ENCODE measurements at regions not wholly inside any gene's neighbourhood (a gene's known extent, or its start where the extent isn't known, plus 50 kb on each side); places are given as distances from the start of the nearest gene placed in this dataset.

- DNase-seq (ENCODE audit: low read depth in 3 of 3) = no peak
Measured at GRCh38 chr6:104087765-104088164, 772.0 kb downstream of the HACE1 start.

GRCh38 chr6:104068281-104068680 lies 791.4 kb downstream of the HACE1 start:
- no peak for DNase-seq (ENCODE audit: low read depth in 3 of 3)

GRCh38 chr6:104064876-104065275 lies 794.8 kb downstream of the HACE1 start:
- DNase-seq (ENCODE audit: low read depth in 3 of 3) = no peak

DNA sequence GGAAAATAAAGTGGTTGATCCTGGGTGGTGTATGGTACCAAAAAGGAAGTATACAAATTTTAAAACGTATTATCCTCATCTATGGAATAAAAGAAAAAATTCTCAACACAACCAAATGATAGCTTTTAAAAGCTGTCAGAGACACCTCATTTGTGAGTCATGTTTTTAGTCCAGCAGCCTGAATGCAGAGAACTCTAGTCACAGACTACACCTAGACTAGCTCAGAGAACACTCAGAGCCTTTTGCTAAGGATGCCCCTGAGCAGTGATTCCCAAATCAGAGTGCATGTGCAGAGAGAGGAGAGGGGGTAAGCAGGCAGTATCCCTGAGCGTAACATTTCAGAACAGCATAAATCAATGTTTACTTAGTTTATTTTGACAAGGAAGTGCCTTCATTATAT lies 809.3 kb downstream of the HACE1 start:
- no peak for DNase-seq (ENCODE audit: low read depth in 3 of 3)

DNA sequence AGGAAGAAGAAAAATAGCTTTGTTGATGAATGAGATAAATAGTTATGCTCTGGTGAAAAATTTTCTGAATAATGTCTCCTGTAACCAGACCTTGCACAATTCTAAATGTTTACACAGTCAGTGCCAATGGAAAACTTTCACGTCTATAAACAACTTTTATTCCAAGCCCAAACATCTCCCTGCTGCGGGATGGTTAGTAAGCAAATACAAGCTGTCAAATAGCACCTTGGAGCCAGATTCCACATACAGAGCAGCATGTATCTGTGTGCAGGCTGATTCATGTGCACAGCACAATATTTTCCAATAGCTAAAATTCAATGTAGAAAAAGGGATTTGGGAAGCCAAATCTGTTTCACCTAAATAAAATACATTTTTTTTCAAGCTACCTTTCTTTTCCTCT lies 813.3 kb downstream of the HACE1 start:
- no peak for DNase-seq (ENCODE audit: low read depth in 3 of 3)

DNA sequence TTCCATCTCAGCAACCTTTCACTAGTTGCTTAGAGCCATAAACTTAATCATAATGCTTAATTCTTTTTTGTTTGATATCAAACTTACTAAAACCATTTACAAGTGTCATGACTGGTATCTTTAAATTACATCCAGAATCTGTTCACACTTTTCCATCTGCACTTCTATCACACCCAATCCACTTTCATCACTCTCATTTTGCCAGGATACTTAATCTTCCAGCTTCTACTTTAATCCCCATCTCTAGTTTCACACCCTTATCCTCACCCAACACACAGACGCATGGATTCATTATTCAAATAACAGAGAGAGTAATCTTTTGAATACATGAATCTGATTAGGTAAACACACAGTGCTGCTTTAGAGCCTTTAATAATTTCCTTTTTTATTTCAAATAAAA lies 828.4 kb downstream of the HACE1 start:
- no peak for DNase-seq (ENCODE audit: low read depth in 3 of 3)

GRCh38 chr6:104022126-104022525 lies 837.6 kb downstream of the HACE1 start:
- DNase-seq (ENCODE audit: low read depth in 3 of 3) = no peak

DNA sequence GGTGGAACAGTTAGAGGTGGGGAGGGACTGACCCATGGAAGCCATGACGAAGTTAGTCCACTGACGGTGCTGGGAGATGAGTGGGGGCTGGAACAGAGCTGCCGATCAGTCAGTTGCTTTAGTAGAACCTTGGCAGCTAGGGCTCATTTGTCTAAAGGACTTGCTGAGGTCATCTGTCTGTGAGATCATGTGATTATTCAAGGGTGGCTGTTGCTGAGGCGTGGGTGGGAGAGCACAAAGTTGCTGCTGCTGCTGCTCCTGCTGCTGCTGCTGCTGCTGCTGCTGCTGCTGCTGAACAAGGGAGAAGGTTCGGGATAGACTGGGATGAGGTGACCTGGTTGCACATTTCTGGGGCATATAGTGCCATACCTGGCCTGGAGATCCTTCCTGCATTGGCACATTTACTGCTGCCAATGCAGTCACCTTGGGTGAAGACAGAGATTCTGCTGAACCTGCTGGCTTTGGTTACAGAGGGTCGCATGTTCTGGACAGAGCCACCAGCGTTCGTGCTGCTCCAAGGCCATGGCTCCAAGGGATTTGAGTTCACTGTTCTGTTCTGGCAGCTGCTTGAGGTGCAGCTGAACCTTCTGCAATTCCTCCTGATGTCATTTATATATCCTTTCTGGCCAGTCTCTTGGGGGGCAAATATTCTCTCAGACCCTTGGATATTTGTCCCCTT lies 840.5 kb downstream of the HACE1 start:
- no peak for DNase-seq (ENCODE audit: low read depth in 3 of 3)

GRCh38 chr6:104017410-104018381 lies 842.0 kb downstream of the HACE1 start:
- no peak for DNase-seq (ENCODE audit: low read depth in 3 of 3)

- no peak for DNase-seq (ENCODE audit: low read depth in 3 of 3)
Measured at GRCh38 chr6:104014163-104014959, 845.4 kb downstream of the HACE1 start.

DNA sequence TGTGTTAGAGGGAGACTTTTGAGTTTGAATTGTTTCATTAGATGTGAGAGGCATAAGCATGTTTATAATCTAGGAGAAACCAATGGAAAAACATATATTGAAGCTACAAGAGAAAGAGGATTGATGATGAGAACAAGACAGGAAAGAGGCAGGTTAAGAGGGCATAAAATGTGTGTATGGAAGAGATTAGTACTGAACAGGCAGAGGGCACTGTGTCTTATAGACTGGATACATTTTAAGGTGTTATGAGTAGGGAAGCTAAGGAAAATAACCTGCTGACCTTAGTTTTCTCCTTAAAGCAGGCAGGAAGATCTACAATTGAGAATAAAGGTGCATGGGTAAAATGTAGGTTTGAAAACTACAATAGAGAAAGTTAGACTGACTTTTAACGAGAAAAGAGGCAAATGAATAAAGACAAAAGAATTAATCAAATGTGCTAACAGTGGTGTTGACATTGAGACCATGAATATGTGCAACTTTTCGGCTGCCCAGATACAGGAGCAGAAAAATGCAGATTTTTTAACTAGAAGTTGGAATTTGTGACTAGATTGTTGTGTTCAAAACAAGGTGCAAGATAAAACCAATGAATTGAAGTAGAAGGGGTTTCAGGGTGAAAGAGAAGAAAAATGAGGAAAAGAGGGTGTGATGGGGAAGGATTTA lies 846.3 kb downstream of the HACE1 start:
- DNase-seq (ENCODE audit: low read depth in 3 of 3) = no peak

GRCh38 chr6:104010897-104011296 lies 848.8 kb downstream of the HACE1 start:
- DNase-seq (ENCODE audit: low read depth in 3 of 3) = no peak

GRCh38 chr6:104003803-104004516 lies 855.8 kb downstream of the HACE1 start:
- no peak for DNase-seq (ENCODE audit: low read depth in 3 of 3)

DNA sequence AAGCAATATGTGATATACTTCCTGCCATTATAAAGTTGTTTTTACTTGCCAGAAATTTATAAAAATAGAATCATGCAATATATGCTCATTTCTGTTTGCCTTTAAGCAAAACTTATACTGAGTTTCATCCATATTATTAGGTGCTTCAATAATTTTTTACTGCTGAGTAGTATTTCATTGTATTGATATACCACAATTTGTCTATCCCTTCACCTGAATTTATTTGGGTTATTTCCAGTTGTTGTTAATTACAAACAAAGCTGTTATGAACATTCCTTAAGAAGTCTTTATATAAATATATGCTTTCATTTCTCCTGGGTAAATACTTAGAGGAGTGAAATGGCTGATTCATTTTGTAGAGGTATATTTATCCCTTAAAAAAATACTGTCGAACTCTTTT lies 864.1 kb downstream of the HACE1 start:
- DNase-seq (ENCODE audit: low read depth in 3 of 3) = no peak

- DNase-seq (ENCODE audit: low read depth in 3 of 3) = no peak
Measured at GRCh38 chr6:103983860-103984259, 875.9 kb downstream of the HACE1 start.

DNA sequence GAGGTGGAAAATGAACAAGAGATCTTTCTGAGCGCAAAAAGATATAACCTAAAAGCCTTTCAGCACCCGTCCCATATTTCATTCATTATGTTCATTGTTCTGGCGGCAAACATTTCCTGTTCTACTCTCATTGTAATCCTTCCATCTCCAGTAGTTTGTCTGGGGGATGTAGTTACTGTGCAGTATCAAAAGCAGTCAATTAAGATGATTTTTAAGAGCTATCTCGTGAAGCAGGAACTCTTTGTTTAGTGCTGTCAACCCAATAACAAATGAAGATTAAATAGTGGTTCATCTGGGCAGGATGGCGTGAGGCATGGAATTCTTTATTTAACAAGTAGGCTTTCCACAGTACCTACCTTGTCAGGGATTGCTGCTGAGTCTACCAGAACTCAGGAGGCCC lies 876.7 kb downstream of the HACE1 start:
- no peak for DNase-seq (ENCODE audit: low read depth in 3 of 3)

GRCh38 chr6:103982574-103982973 lies 877.1 kb downstream of the HACE1 start:
- no peak for DNase-seq (ENCODE audit: low read depth in 3 of 3)

DNA sequence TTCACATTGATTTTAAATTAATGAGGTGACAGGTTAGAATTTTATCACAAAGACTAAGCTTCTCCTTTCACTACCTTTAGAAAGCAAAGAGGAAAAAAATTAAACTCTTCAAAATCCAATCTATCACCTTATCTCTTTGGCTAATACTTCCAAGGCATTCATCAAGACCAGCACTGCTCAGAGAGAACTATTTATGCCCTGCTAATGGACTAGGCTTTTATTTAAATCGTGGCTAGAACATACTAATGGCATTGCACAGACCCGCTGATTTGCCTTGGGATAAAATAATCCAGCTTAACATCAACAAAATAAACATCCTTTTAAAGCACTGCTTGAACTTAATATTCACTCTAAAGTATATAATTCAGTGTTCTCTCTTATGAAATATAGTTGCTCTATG lies 880.4 kb downstream of the HACE1 start:
- no peak for DNase-seq (ENCODE audit: low read depth in 3 of 3)

DNA sequence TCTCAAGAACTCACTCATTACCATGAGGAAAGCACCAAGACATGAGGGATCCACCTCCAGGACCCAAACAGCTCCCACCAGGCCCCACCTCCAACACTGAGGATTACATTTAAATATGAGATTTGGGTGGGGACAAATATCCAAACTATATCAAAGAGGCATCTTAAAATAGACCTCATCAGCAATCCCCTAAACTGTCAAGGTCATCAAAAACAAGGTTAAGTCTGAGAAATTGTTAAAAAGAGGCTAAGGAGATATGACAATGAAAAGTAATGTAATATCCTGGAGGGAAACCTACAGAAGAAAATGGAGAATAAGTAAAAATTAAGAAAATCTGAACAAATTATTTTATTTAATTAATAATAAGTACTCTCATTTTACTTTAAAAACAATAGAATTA lies 922.3 kb downstream of the HACE1 start:
- no peak for DNase-seq (ENCODE audit: low read depth in 3 of 3)

DNA sequence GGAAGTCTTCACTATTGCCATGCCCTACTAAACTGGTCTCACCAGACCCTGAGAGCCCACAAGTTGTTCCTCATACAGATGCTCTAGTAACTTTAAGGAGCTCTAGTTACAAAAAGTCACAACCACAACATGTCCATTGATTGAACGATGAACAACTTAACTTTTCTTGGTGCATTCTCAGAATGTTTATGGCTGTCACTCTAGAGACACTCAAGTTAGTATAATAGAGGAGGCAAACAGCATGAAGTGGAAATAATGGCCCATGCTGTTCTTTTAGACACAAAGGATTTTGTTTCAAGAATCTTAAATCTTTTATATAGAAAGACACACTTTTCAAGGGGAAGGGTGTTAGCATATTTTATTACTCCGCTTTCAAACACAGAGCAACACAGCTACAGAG lies 934.4 kb downstream of the HACE1 start:
- DNase-seq (ENCODE audit: low read depth in 3 of 3) = no peak

GRCh38 chr6:103910018-103910417 lies 949.7 kb downstream of the HACE1 start:
- no peak for DNase-seq (ENCODE audit: low read depth in 3 of 3)

Data from stimulated activated CD4-positive, alpha-beta T cell treated with anti-CD3 and anti-CD28 coated beads, TNF-alpha, amount 100 ng/mL, for 24 hours (primary cell).